ENCODE measurements at regions not wholly inside any gene's neighbourhood (a gene's known extent, or its start where the extent isn't known, plus 50 kb on each side); places are given as distances from the start of the nearest gene placed in this dataset.
"Not testable (repeated sequence)": the region's sequence is repeated elsewhere in the genome, so short reads cannot be mapped to it uniquely, and the experiment has no call there.

DNA sequence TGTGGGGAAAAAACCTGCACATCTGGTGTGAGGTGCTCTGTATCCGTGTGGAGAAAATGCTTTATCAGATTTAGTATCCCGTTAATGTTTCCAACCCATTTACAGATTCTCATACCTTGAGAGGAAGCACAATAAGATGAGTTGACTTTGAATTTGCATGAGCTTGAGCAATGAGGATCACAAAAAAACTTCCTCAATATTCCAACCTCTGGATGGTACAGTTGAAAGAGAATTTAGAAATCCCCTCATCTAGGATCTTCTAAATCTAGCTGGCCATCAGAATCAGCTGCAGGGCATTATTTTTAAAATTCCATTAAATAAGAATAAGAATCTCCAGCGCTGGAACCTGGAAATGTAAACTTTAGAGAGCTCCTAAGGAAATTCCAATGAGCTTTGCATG, 82.5 kb upstream of the NR5A2 start:
- Histone ChIP-seq H3K9me3 (ENCODE audit: low read depth, low read length) (no peaks in the 10 kb centered on the region), H3K27ac (no peak overlapping the region), H3K9ac (ENCODE audit: insufficient read length) (no peak overlapping the region), H3K4me3 (no peak overlapping the region), H3K36me3 (ENCODE audit: insufficient read depth, low read length) (no peaks in the 10 kb centered on the region)
- no peak for DNase-seq (ENCODE audit: low read depth, low spot score)
- no peak for TF ChIP-seq POLR2AphosphoS5 (IDR thresholded peaks at IDR 0.05; ENCODE audit: borderline replicate concordance, low read depth, low read length)
- TF ChIP-seq EZH2 (IDR thresholded peaks at IDR 0.05), result no peak
- no peak for TF ChIP-seq FOXP2 (optimal IDR thresholded peaks at IDR 0.05; ENCODE audit: control extremely low read depth, extremely low read length, insufficient read depth)

- TF ChIP-seq POLR2AphosphoS5 (IDR thresholded peaks at IDR 0.05; ENCODE audit: borderline replicate concordance, low read depth, low read length) (no peak), FOXP2 (optimal IDR thresholded peaks at IDR 0.05; ENCODE audit: control extremely low read depth, extremely low read length, insufficient read depth) (no peak), EZH2 (IDR thresholded peaks at IDR 0.05) (no peak)
- no peaks in the 10 kb centered on the region for H3K36me3 ChIP-seq (ENCODE audit: insufficient read depth, low read length)
Observed at GRCh38 chr1:199945591-199945990, 81.9 kb upstream of the NR5A2 start.

DNA sequence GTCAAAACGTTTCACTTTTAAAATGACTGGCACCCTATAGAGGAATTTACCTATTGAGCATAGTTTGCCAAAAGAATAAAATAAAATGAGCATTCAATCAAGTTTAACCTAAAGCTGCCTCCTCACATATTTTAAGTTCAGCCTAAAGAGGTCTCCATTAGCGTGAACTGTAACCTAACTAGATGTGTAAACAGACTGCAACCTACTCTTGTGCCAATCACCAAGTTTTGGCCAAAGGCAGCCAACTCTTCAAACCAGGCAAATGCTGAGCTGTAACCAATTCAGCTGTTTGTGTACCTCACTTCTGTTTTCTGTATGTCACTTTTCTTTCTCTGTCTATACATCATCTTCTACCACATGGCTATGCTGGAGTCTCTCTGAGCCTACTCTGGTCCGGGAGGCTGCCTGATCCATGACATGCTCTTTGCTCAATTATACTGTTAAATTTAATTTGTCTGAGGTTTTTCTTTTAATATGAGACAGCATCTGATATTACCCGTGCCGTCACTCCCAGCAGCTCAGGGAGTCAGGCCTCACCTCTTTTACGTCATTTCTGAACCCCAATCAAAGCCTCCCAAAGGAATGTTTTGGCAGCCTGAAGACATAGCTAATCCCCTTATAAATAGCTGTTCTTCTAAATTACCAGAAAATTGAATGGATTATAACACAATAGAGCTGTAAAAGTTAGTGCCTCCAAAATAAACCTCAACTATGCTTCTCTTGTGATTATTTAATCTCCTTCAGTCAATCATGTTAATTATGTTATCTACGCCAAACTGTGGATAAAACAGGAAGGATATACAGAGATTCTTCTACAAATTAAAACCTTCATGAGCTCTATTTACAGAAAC, 81.0 kb upstream of the NR5A2 start:
- Histone ChIP-seq H3K27ac (no peak overlapping the region), H3K4me3 (no peak overlapping the region), H3K9me3 (ENCODE audit: low read depth, low read length) (no peaks in the 10 kb centered on the region), H3K9ac (ENCODE audit: insufficient read length) (no peak overlapping the region), H3K36me3 (ENCODE audit: insufficient read depth, low read length) (no peaks in the 10 kb centered on the region)
- TF ChIP-seq EZH2 (IDR thresholded peaks at IDR 0.05), result no peak
- no peak for TF ChIP-seq FOXP2 (optimal IDR thresholded peaks at IDR 0.05; ENCODE audit: control extremely low read depth, extremely low read length, insufficient read depth)
- TF ChIP-seq POLR2AphosphoS5 (IDR thresholded peaks at IDR 0.05; ENCODE audit: borderline replicate concordance, low read depth, low read length), result no peak
- DNase-seq (ENCODE audit: low read depth, low spot score), result no peak

More at GRCh38 chr1:199945591-199945990, 81.9 kb upstream of the NR5A2 start:
- no peak for DNase-seq (ENCODE audit: low read depth, low spot score)
- Histone ChIP-seq H3K4me3 (no peak overlapping the region), H3K9me3 (ENCODE audit: low read depth, low read length) (no peaks in the 10 kb centered on the region), H3K9ac (ENCODE audit: insufficient read length) (no peak overlapping the region), H3K27ac (no peak overlapping the region)

- peak; percentile 5 for DNase-seq (ENCODE audit: low read depth, low spot score)
- H3K9ac ChIP-seq (ENCODE audit: insufficient read length), result no peak overlapping the region
- H3K27ac ChIP-seq, result no peak overlapping the region
- H3K36me3 ChIP-seq (ENCODE audit: insufficient read depth, low read length), result no peaks in the 10 kb centered on the region
- TF ChIP-seq EZH2 (IDR thresholded peaks at IDR 0.05) (no peak), FOXP2 (optimal IDR thresholded peaks at IDR 0.05; ENCODE audit: control extremely low read depth, extremely low read length, insufficient read depth) (no peak), POLR2AphosphoS5 (IDR thresholded peaks at IDR 0.05; ENCODE audit: borderline replicate concordance, low read depth, low read length) (no peak)
- no peaks in the 10 kb centered on the region for H3K9me3 ChIP-seq (ENCODE audit: low read depth, low read length)
- no peak overlapping the region for H3K4me3 ChIP-seq
Observed at GRCh38 chr1:199948587-199949280, 78.8 kb upstream of the NR5A2 start.

GRCh38 chr1:199951005-199951404, 76.5 kb upstream of the NR5A2 start:
- DNase-seq (ENCODE audit: low read depth, low spot score); H3K9me3 ChIP-seq (ENCODE audit: low read depth, low read length); H3K36me3 ChIP-seq (ENCODE audit: insufficient read depth, low read length); H3K4me3 ChIP-seq; H3K27ac ChIP-seq; H3K9ac ChIP-seq (ENCODE audit: insufficient read length): not testable (repeated sequence)

DNA sequence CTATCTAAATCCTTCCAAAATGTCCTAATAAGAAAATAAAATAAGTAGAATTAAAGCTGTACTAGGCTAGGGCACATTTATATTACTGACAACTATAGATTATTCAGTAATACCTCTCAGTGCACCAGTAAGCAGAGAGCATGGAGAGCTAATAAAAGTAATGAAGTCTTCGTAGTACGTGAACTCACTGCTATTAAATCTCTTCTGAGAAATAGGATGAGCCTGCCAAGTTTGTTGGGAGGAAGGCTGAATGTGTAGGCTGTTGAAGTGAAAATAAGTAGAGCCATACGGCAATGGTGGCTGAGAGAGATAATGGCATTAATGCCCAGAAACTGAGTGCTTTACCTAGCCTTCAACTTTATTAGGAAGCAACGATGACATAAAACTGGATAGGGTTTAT, 73.9 kb upstream of the NR5A2 start:
- Histone ChIP-seq H3K36me3 (ENCODE audit: insufficient read depth, low read length) (no peaks in the 10 kb centered on the region), H3K9me3 (ENCODE audit: low read depth, low read length) (no peaks in the 10 kb centered on the region), H3K9ac (ENCODE audit: insufficient read length) (no peak overlapping the region), H3K27ac (no peak overlapping the region), H3K4me3 (no peak overlapping the region)
- no peak for DNase-seq (ENCODE audit: low read depth, low spot score)
- TF ChIP-seq EZH2 (IDR thresholded peaks at IDR 0.05) (no peak), POLR2AphosphoS5 (IDR thresholded peaks at IDR 0.05; ENCODE audit: borderline replicate concordance, low read depth, low read length) (no peak), FOXP2 (optimal IDR thresholded peaks at IDR 0.05; ENCODE audit: control extremely low read depth, extremely low read length, insufficient read depth) (no peak)

DNA sequence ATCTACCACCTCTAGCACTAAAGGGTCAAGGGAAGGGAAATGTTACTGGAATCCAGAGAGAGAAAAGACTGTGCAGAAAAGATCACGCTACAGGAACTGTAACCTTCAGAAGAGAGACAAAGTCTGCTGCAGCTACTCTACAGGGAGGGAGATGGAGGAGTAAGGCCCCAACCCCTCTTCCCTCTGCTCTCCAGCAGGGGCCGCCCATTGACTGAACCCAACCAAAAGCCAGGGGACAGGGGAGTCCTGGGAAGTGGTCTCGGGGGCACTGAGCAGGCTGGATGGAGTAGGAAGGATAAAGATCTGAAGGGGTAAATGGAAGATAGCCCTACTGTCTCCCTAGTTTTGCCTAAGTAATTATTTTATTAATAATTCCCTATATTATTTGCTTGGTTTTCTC, 72.8 kb upstream of the NR5A2 start:
- H3K4me3 ChIP-seq, result no peak overlapping the region
- no peak overlapping the region for H3K9ac ChIP-seq (ENCODE audit: insufficient read length)
- no peak for DNase-seq (ENCODE audit: low read depth, low spot score)
- no peaks in the 10 kb centered on the region for H3K9me3 ChIP-seq (ENCODE audit: low read depth, low read length)
- no peak overlapping the region for H3K27ac ChIP-seq
- TF ChIP-seq POLR2AphosphoS5 (IDR thresholded peaks at IDR 0.05; ENCODE audit: borderline replicate concordance, low read depth, low read length) (no peak), EZH2 (IDR thresholded peaks at IDR 0.05) (no peak), FOXP2 (optimal IDR thresholded peaks at IDR 0.05; ENCODE audit: control extremely low read depth, extremely low read length, insufficient read depth) (no peak)
- H3K36me3 ChIP-seq (ENCODE audit: insufficient read depth, low read length), result no peaks in the 10 kb centered on the region

GRCh38 chr1:199955235-199955634, 72.3 kb upstream of the NR5A2 start:
- TF ChIP-seq FOXP2 (optimal IDR thresholded peaks at IDR 0.05; ENCODE audit: control extremely low read depth, extremely low read length, insufficient read depth) (no peak), EZH2 (IDR thresholded peaks at IDR 0.05) (no peak), POLR2AphosphoS5 (IDR thresholded peaks at IDR 0.05; ENCODE audit: borderline replicate concordance, low read depth, low read length) (no peak)
- no peak overlapping the region for H3K4me3 ChIP-seq
- no peak for DNase-seq (ENCODE audit: low read depth, low spot score)
- H3K9me3 ChIP-seq (ENCODE audit: low read depth, low read length), result no peaks in the 10 kb centered on the region
- no peaks in the 10 kb centered on the region for H3K36me3 ChIP-seq (ENCODE audit: insufficient read depth, low read length)
- H3K27ac ChIP-seq, result no peak overlapping the region
- no peak overlapping the region for H3K9ac ChIP-seq (ENCODE audit: insufficient read length)

All from SK-N-MC (cell line).